NCI-H345 treated with DMSO at 0.1 percent for 48 hours (cell line): ENCODE measurements at regions not wholly inside any gene's neighbourhood (a gene's known extent, or its start where the extent isn't known, plus 50 kb on each side); places are given as distances from the start of the nearest gene placed in this dataset.

ENCODE experiments used
- DNase-seq: peaks from one replicate; lab custom pipeline; 2025; ENCODE audit not compliant: unreplicated experiment; lab: John Stamatoyannopoulos, UW

DNA sequence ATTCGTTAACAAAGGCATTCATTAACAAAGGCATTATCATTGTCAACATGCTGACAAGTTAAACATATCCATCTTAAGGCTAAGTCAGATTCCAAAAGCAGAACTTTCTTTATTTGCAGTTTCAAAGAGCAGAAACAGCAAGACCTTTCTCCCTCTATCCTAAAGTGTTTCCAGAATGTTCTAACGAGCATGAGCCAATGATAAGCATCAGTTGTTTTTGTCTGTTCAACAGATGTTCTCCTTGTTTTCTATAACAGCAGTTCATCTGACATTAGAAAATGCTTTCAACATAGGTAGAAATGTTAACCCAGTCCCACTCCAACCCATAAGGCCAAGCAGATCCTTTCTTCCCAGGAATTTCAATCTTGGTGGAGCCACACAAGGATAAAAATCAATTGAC is 77.6 kb upstream of the POMGNT2 start:
- no peak for DNase-seq

- no peak for DNase-seq
Observed at GRCh38 chr3:43181202-43181821, 75.4 kb upstream of the POMGNT2 start.

DNA sequence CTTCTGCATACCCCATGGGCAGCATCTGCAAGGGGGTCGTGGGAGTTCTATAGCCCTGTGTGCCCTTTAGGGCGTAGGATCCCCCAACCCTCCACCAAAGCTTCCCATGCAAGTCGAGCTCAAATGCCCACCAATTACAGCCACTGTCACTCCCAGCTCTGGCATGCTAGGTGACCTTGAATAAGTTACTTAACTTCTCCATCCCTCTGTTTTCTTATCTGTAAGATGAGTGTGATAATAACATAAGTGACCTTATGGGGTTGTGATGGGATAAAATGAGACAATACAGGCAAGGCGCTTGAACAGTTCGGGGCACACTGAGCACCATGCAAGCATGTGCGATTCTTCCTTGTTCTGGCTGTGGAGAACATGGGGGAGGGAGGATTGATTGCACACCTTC is 74.8 kb upstream of the POMGNT2 start:
- no peak for DNase-seq

GRCh38 chr3:43180027-43180426 is 74.1 kb upstream of the POMGNT2 start:
- DNase-seq = no peak

DNA sequence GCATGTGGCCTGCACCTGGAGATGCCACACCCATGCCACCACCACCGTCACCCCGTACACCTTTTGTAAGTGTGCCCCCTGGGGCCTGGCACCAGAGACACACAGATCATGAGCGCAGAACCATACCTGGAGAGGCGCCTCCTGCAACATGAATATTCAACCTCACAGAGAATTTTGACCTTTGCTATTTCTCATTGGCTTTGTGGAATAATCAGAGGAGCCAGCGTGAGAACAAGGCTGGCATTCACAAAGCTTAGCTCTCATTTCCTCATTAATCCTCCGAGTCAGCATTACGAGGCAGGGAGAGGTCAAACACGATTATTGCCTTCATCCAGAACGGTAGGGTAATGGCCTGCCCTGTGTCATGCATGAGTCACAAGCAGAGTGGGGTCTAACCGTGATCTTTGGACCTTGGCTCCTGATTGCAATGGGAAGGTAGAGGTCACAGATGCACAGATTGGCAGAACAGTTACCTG is 73.0 kb upstream of the POMGNT2 start:
- no peak for DNase-seq

DNA sequence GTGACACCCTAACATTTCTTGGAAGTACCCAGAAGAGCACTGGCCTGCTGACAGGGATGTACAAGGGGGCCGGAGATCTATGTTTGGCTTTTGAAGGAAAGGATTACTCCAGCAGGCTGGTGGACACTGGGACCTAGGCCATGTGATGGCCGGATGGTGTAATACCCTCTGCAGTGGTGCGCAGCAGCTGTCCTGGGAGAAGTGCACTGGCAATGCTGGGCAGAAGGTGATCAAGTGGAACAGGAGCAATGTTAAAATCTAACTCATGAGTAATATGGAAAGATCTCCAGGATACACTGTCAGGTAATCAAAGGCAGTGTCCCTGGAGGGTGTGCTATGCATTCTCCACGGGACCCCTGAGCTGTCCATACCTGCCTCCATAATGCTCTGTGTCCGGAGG is 71.2 kb upstream of the POMGNT2 start:
- no peak for DNase-seq

- no peak for DNase-seq
Observed at GRCh38 chr3:43176666-43177065, 70.8 kb upstream of the POMGNT2 start.

DNA sequence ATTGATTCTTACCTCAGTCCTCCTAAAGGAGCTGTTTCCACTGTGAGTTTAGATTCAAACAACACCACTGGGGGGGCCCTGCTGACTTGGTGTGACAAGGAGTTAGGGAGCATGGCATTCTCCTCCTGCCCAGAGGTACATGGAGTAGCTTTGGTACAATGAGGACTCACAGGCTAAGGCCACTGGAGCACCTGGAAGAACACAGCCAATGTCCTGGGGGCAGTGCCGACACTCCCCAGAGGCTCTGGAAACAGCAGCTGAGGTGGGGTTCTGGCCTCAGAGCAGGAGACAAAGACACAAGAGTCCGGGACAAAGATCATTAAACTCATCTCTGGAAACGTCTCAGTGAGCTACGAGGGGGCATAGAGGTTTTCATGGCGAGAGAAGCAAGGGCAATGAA is 69.7 kb upstream of the POMGNT2 start:
- DNase-seq = peak; percentile 12

DNA sequence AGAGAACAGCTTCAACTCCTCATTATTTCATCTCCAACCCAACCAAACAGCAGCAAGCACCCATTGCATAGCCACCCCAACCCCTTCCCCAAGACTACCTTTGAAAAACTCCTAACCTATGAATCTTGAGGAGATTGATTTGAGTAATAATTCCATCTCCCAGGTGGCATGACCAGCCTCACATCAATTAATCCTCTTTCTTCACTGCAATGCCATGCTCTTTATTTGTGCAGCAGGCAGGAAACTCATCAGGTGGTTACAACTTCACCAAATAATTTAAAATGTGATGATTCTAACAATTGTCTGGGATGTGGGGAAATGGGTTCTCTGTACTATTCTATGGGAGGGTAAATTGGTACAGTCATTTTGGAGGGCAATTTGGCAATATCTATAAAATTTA is 68.1 kb upstream of the POMGNT2 start:
- DNase-seq = no peak

GRCh38 chr3:43171748-43172147 is 65.9 kb upstream of the POMGNT2 start:
- DNase-seq = no peak

GRCh38 chr3:43170553-43170952 is 64.7 kb upstream of the POMGNT2 start:
- no peak for DNase-seq

DNA sequence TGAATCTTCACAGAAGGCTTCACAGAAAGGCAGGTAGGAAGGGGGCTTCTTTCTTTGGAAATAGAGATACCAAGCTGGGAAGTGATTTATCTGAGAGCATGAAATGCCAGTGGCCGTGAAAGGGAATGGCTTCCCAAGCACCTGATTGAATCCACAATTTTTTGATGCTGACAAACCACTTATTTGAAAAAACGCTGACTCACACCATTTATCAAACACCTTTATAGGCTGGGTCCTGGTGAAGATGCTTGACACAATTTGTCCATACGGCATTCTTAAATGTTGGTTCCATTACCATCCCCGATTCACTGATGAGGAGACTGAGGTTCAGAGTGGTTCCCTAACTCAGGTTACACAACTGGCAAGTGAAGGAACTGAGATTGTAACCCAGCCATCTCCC is 64.1 kb upstream of the POMGNT2 start:
- DNase-seq = no peak

DNA sequence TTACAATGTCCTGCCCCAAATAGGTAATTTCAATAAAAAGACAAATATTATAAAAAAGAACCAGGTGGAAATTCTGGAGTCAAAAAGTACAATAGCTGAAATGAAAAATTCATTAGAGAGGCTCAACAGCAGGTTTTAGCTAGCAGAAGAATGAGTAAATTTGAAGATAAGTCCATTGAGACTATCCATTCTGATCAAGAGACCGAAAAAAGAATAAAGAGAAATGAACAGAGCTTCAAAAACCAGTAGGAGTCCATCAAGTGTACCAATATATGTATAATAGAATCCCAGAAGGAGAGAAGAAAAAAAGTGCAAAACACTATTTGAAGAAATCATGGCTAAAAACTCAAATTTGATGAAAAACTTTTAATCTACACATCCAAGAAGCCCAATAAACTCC is 60.5 kb upstream of the POMGNT2 start:
- no peak for DNase-seq

DNA sequence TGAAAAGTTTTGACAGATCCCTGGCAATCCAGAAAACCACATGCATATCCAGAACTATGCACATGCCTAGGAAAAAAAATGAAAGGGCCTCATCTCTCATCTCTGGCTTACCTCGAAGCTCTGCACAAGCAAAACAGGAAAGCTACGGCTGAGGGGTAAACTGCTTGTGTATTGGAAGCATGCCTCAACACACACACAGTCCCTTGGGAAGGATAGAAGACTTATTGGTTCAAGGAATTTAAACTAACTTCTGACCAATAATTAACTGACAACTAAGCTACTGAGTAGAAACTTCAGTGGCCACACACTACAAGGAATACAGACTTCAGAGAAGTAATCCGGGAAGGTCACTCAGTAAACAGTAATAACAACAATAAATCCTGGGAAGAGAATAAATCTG is 59.9 kb upstream of the POMGNT2 start:
- no peak for DNase-seq

DNA sequence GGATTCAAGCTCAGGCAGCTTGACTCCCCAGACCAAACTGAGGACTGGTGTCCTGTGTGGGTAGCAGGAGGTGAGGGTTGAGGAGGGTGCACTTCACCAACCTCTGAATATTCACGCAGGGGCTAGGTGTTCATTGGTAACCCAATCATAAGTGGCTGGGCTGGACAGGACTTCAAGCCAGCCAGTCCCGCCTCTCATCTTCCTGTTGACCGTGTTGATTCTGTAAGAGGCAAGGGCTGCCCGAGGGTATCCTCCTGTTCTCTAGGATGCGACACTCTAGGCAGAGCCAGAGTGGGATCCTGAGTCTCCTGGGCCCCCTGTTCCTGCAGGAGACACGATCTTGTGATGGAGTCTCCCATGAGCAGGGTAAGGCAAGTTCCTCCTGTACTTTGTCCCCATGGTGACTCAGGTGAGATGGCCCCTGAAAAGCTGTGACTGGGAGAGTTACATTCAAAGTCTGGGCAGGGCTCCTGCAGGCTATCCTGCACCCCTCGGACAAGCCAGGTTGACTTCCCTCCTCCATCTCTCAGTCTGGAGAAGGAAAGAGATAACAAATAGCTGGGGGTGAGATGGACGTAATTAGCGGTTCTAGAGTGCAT is 58.1 kb upstream of the POMGNT2 start:
- no peak for DNase-seq

DNA sequence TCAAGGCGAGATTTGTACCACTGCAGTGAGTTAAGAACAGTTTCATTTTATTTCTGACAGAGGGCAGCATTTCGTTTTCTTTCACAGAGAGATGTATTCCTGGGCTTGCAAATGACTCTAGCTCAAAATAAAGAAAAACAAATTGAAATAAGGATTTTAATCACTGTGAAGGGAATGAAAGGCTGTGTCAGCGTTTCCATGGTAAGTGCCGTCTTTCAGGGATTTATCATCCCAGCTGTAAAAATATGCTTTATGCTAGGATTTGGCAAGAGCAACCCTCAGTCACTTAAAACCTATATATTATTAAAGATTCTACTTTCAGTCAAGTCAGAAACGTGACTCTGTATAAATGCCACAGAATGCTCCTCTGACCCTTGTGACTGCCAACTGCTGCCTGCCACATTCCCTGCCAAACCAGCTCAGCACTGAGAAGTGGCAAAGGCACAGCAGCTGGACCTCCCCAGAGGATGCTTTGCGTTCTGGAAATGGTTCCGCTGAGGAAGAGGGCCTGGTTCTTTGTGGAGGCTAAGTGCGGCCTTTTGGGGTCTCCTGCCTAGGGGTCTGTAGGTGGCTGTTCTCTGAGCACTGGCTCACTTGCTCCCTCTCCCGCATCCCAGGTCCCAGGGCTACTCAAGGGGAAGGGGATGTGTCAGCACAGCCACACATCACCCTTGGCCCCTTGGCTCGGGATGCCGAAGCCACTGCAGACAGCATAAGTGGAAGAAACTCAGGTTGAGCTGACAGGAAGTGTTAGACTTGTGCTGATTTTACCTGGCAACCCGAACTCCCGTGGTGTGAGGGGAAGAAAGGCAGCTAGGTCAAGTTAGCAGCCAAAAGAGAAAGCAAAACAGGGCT is 56.6 kb upstream of the POMGNT2 start:
- DNase-seq = no peak

- no peak for DNase-seq
Observed at GRCh38 chr3:43161684-43162229, 55.9 kb upstream of the POMGNT2 start.

DNA sequence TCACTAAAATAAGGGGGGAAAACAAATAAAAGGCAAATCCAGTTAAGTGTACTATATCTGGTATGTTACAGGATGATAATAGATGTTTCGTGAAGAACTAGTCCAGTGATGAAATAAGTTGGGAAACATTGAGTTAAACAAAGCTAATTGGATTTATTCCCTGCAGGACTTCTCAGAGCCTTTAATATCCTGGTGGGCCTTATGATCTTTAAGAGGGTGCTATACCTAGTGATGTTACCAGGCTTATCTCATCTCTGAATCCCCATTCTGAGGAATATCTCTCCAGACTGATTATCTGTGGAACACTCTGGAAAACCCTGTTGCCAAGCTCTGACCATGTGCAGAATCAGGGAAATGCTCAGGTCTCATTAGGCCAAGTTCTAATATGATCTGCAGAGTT is 54.8 kb upstream of the POMGNT2 start:
- no peak for DNase-seq

GRCh38 chr3:43159876-43160255 is 54.0 kb upstream of the POMGNT2 start:
- no peak for DNase-seq

DNA sequence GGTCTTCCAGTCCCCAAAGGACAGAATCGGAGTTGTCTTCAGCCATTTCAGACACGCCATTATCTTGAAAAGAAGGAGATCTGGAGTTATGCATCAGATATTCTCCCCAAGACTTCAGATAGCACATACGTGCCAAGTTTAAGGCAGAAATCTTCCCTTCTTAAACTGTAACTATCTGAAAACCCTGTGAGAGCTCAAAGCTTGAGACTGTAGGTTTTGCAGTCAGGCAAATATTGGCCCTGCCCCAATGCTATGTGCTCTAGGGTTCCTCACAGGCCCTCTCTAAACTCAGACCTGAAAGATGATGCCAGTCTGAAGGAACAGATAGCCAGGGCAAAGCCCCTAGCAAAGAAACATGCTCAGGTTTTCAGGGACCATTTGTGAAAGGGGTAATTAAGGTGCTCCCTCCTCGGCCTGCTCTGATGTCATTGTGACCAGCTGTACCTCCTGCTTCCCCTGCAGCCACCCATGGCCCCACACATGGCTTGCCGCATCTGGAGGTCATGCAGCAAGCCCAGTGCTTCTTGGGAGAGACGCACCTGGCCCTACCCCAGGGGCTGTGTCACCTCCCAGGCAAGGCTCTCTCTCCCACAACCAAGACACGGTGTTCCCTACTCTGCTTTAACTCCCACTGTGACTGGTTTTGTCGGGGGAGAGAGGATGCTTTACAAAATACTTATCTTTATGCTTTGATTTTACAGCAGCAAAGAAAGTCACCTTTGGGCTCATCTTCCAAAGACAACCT is 53.4 kb upstream of the POMGNT2 start:
- DNase-seq = no peak

DNA sequence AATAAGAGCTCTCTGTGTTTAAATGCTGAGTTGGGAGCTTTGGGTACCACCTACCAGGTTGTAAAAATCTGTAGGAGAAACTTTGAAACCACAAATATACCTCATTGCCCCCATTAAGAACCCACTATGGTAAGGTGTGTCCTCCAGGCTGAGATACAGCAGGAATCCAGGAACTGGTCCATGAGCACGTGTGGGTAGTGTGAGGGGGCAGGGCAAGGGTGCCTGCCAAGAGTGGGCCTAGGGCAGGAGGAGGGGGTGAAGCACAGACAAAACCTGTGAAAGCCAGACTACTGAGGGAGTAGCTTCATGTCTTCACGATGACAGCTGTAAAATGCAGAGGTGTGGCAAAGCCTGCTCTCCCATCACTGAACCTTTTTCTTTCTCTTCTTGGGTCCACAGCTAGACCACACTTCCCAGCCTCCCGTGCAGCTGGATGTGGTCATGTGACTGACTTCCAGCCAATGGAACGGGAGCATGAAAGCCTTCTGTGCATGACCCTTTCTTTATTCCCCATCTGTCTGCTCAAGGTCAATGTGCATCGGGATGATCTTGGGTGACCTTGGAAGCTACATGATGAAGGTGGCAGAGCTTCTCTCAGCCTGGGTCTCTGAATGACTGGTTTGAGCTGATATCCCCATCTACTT is 51.1 kb upstream of the POMGNT2 start:
- DNase-seq = no peak
